MG63 (cell line): ENCODE measurements at regions not wholly inside any gene's neighbourhood (a gene's known extent, or its start where the extent isn't known, plus 50 kb on each side); places are given as distances from the start of the nearest gene placed in this dataset.

Experiments used
- DNase-seq: peaks from one replicate; pipeline ENCODE4 v3.0.0-alpha.2; 2020
- H3K27me3 ChIP-seq: fragments of 250-450 bp; sonication (Bioruptor Pico); 2 replicates; pipeline ENCODE4 v1.5.1; 2020; ENCODE audit warnings: mild to moderate bottlenecking, moderate library complexity
- H3K36me3 ChIP-seq: fragments of 250-450 bp; sonication (Bioruptor Pico); 2 replicates; pipeline ENCODE4 v1.5.1; 2020; ENCODE audit warnings: mild to moderate bottlenecking, moderate library complexity
- H3K4me3 ChIP-seq: fragments of 250-450 bp; sonication (Bioruptor Pico); 2 replicates; pipeline ENCODE4 v1.5.1; 2020; ENCODE audit warnings: mild to moderate bottlenecking, moderate library complexity
- H3K9me3 ChIP-seq: fragments of 250-450 bp; sonication (Bioruptor Pico); 2 replicates; pipeline ENCODE4 v1.5.1; 2020; ENCODE audit warnings: mild to moderate bottlenecking, moderate library complexity

GRCh38 chr16:85370881-85371651, 242.1 kb upstream of the GSE1 start:
- peak; percentile 72 for DNase-seq
- Histone ChIP-seq H3K27me3 (no peaks in the 10 kb centered on the region), H3K4me3 (no peak overlapping the region), H3K9me3 (no peaks in the 10 kb centered on the region), H3K36me3 (no peaks in the 10 kb centered on the region)

GRCh38 chr16:85371948-85372347, 241.2 kb upstream of the GSE1 start:
- H3K4me3 ChIP-seq: no peak overlapping the region
- H3K9me3 ChIP-seq: no peaks in the 10 kb centered on the region
- no peaks in the 10 kb centered on the region for H3K27me3 ChIP-seq
- no peak for DNase-seq
- H3K36me3 ChIP-seq: no peaks in the 10 kb centered on the region

GRCh38 chr16:85372627-85373372, 240.3 kb upstream of the GSE1 start:
- DNase-seq: peak; percentile 71
- Histone ChIP-seq H3K36me3 (no peaks in the 10 kb centered on the region), H3K4me3 (no peak overlapping the region), H3K9me3 (no peaks in the 10 kb centered on the region), H3K27me3 (no peaks in the 10 kb centered on the region)

DNA sequence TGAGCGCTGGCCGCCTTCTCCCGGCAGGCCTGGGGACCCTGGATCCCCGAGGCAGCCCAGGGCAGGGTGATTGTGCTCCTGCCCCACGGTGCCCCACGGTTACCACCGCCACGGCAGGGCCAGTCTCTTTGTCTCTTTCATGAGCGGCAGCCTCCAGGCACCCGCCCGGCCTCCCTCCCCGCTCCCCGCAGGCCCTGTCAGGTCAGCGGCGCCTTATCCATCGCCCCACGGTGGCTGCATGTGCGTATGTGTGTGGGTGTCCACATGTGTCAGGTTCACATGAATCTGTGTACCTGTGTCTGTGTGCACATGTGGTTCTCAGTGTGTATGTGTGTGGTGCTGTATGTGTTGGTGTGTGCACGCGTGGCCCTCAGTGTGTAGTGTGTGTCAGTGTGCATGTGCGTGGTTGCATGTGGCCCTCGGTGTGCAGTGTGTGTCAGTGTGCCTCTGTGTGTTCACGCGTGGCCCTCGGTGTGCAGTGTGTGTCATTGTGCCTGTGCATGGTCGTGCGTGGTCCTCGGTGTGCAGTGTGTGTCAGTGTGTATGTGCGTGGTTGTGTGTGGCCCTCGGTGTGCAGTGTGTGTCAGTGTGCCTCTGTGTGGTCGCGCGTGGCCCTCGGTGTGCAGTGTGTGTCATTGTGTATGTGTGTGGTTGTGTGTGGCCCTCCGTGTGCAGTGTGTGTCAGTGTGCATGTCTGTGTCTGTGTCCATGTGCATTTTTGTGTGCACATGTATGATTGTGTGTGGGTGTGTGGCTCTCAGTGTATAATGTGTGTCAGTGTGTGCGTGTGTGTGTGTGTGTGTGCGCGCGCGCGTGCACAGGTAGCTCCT, 239.2 kb upstream of the GSE1 start:
- no peaks in the 10 kb centered on the region for H3K9me3 ChIP-seq
- H3K36me3 ChIP-seq: no peaks in the 10 kb centered on the region
- H3K4me3 ChIP-seq: no peak overlapping the region
- no peak for DNase-seq
- no peaks in the 10 kb centered on the region for H3K27me3 ChIP-seq

DNA sequence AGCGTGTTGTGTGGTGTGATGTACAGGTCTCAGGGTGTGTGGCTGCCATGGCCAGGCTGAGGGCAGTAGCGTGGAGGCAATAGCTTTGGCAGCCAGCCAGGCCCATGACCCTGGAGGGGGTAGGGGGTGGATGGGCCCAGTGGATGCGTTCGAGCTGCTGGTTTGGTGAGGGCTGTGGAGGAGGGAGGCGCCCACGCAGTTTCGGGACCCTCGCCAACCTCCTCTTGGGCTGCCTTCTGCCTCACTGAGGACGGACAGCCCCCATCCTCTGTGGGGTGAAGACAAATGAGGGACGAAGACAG, 238.6 kb upstream of the GSE1 start:
- DNase-seq: no peak

GRCh38 chr16:85375282-85375681, 237.8 kb upstream of the GSE1 start:
- H3K9me3 ChIP-seq: no peaks in the 10 kb centered on the region
- no peaks in the 10 kb centered on the region for H3K27me3 ChIP-seq
- no peaks in the 10 kb centered on the region for H3K36me3 ChIP-seq
- H3K4me3 ChIP-seq: no peak overlapping the region
- DNase-seq: no peak

More for the DNA sequence above, 238.6 kb upstream of the GSE1 start:
- H3K4me3 ChIP-seq: no peak overlapping the region
- no peaks in the 10 kb centered on the region for H3K36me3 ChIP-seq
- H3K9me3 ChIP-seq: no peaks in the 10 kb centered on the region
- no peaks in the 10 kb centered on the region for H3K27me3 ChIP-seq

DNA sequence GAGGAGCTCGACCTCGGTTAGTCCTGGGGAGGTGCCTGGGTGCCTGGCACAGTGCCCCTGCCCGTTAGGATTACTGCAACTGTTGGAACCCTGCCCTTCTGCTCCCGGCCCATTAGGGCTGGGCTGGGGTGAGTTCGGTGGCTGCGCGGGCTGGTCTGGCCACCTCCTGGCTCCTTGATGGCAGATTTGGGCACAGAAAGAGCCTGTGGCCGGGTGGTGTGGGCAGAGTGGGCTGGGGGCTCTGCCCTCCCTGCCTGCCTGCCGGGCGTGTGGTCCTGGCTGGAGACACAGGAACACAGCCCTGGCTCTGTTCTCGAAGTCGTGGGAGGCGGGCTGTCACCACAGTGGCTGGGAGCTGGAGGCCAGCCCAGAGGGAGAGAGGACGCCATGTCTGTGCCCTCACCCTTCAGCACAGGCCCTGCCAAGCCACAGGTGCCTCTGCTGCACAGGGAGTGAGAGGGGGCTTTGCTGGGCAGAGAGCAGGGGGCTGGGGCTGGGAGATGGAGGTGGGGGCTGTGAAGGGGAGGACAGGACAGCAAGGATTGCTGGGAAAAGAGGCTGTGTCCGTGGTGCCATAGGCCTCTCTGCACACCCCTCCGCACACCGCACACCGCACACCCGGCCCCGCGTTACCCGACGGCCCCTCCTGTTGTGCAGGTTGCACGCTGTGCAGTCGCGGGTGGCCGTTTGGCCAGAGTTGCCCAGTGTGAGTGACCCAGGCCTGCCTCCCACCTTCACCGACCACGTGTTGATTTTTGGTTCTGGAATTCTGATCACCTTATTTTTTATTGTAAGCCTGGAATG, 236.6 kb upstream of the GSE1 start:
- Histone ChIP-seq H3K4me3 (no peak overlapping the region), H3K27me3 (no peaks in the 10 kb centered on the region), H3K36me3 (no peaks in the 10 kb centered on the region), H3K9me3 (no peaks in the 10 kb centered on the region)
- DNase-seq: peak; percentile 14

DNA sequence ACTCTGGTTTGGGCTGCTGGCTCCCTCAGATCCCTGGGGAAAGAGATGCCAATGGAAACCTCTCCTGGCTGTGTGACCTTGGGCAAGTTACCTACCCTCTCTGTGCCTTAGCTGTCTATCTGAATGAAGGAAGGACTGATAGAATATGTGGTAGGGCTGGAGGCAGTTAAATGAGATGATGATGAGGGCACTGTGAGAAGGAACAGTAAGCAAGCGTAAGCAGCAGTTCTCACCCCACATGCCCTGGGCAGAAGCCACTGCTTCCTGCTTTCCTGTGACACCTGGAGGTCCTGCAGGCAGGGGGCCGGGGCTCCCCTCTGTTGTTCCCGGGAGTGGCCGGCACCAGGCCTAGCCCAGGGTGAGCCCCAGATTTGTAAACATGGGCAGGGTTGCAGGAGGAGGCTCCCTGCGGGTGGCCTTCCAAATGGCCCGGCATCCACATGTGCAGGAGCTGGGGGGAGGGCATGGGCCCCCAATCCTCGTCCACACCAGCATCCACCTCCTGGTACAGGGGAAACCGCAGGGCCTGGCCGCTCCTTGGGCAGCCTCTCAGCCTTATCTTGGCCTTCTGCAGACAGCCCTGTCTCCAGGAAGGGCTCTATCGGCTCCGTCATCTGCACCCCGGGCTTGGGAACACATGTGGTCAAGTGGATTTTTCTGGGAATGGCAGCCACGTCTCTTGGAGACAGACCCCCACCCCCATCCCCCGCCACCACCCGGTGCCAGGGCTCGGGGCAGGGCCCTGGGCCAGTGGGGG, 235.6 kb upstream of the GSE1 start:
- Histone ChIP-seq H3K9me3 (no peaks in the 10 kb centered on the region), H3K27me3 (no peaks in the 10 kb centered on the region), H3K4me3 (no peak overlapping the region), H3K36me3 (no peaks in the 10 kb centered on the region)
- DNase-seq: no peak

- no peaks in the 10 kb centered on the region for H3K27me3 ChIP-seq
- DNase-seq: no peak
- H3K36me3 ChIP-seq: no peaks in the 10 kb centered on the region
- H3K9me3 ChIP-seq: no peaks in the 10 kb centered on the region
- no peak overlapping the region for H3K4me3 ChIP-seq
Measured at GRCh38 chr16:85378145-85379040, 234.7 kb upstream of the GSE1 start.

DNA sequence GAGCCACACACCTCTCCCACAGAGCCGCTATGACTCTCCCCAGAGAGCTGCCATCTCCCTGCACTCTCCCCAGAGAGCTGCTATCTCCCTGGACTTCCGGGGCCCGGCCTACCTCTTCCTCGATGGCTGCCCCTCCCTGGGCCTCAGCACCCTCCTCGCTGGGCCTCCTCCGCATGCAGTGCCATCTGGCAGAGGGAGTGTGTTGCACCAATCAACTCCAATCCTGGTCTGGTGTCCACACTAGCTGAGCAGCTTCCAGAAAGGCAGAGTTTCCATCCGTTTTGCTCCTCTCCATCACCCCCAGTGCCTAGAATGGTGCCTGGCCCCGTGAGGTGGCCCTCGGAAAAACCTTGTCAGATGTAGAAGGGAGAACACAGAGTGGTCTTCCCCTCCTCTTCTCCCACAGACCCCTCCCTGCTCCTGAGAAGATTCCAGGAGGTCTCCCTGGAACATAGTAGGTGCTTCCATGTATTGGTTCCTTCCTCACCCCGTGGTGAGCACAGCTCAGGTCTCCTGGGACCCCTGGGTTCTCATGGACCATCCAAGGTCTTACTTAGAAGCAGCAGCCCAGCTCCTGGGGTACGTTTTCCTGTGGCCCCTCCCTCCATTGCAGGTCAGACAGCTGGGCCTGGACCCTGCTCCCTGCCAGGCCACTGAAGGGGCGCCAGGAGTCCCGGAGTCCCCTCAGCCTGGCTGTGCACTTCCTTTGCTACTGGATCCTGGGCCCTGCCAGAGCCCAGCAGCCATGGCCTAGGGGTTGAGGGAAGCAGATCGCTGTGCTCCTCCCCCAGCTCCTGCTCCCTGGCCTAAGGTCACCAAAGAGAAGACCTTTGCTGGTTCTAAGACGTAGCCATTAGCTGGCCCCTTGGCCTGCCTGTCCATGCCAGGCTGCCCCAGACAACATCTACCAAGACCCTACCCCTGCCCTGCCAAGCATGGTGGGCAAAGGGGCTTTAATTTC, 233.8 kb upstream of the GSE1 start:
- no peak for DNase-seq
- no peaks in the 10 kb centered on the region for H3K9me3 ChIP-seq
- no peaks in the 10 kb centered on the region for H3K27me3 ChIP-seq
- H3K36me3 ChIP-seq: no peaks in the 10 kb centered on the region
- H3K4me3 ChIP-seq: no peak overlapping the region

DNA sequence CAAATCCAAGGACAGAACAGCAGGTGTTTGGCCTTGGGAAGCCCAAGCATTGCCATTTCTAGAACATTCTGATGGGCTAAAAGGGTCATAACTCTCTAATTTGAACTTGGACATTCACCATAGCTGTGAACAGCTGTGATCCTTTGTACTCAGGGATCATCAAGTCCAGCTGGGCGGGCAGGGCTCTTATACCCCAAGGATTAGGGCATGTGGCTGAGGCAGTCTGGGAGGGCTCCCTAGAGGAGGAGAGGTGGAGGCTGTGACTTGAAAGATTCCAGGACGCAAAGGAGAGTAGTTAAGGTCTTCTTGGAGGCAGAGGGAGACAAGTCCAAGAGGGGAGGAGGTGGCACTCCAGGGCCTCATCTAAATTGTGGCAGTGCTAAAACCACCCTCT, 233.1 kb upstream of the GSE1 start:
- Histone ChIP-seq H3K4me3 (no peak overlapping the region), H3K27me3 (no peaks in the 10 kb centered on the region), H3K36me3 (no peaks in the 10 kb centered on the region), H3K9me3 (no peaks in the 10 kb centered on the region)
- no peak for DNase-seq

GRCh38 chr16:85380905-85381737, 232.0 kb upstream of the GSE1 start:
- H3K27me3 ChIP-seq: no peaks in the 10 kb centered on the region
- H3K9me3 ChIP-seq: no peaks in the 10 kb centered on the region
- DNase-seq: no peak
- H3K4me3 ChIP-seq: no peak overlapping the region
- no peaks in the 10 kb centered on the region for H3K36me3 ChIP-seq

DNA sequence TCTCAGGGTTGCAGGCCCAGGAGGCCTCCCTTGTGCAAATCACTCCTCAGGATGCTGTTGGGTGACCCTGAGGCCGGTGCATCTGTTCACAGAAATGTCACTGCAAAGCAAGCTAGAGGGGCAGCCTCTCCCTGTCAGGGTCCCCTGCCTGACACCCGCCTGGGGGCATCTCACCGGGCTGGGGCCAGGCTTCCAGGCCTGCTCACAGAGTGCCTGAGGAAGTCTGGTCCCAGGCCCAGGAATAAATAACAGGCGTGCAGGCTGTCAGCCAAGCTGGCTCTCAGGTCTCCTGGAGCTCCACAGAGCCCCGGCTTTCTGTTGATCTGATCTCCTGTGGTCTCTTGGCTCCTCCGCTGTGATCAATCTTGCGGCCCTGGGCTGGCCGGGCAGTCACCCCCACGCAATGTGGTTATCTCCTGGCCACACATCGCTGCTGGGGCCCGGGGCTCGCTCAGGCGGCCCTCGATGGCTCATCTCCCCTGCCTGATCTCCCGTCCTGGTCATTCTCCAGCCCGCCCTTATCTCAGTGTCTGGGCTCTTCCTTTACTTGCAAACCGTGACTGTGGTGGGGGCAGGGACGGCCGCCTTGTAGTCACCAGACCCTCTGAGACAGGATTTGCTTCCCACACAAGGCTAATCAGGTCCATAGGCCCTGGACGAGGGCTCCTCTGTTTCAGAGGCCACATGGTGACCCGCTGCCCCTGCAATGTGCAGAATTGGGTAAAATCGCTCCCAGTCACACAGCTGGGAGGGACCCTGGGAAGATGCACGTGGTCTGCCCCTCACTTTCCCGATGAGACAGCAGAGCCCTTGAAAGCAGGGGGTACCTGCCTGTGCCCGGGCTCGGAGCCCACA, 231.2 kb upstream of the GSE1 start:
- Histone ChIP-seq H3K4me3 (no peak overlapping the region), H3K36me3 (no peaks in the 10 kb centered on the region), H3K9me3 (no peaks in the 10 kb centered on the region), H3K27me3 (no peaks in the 10 kb centered on the region)
- DNase-seq: no peak
